ENCODE measurements at regions not wholly inside any gene's neighbourhood (a gene's known extent, or its start where the extent isn't known, plus 50 kb on each side); places are given as distances from the start of the nearest gene placed in this dataset.

GRCh38 chr9:129422843-129423192 is 198.1 kb downstream of the C9orf50 start:
- Histone ChIP-seq H3K27me3 (no peaks in the 10 kb centered on the region), H3K9me3 (no peaks in the 10 kb centered on the region), H3K4me3 (no peak overlapping the region), H3K4me1 (no peaks in the 10 kb centered on the region), H3K36me3 (replicated peaks in 1 of 2; ENCODE audit: insufficient read depth in 1 of 2, low read depth in 2 of 2) (no peaks in the 10 kb centered on the region), H3K27ac (no peak overlapping the region)
- intact Hi-C loops (cut with DNase I): no loop called here
- TF ChIP-seq POLR2A (IDR thresholded peaks at IDR 0.05): no peak
- no peak for TF ChIP-seq CTCF (IDR thresholded peaks at IDR 0.05)
- ATAC-seq: no peak
- WGBS, 2 donors: 61 to 63% methylated on average over 4 to 12 of the region's 12 CpGs
- DNase-seq: no peak

GRCh38 chr9:129422032-129422842 is 198.7 kb downstream of the C9orf50 start:
- Histone ChIP-seq H3K9me3 (no peaks in the 10 kb centered on the region), H3K27me3 (no peaks in the 10 kb centered on the region), H3K4me3 (no peak overlapping the region), H3K36me3 (replicated peaks in 1 of 2; ENCODE audit: insufficient read depth in 1 of 2, low read depth in 2 of 2) (no peaks in the 10 kb centered on the region), H3K27ac (peak overlapping the region in 1 of 4 donors; percentile 3), H3K4me1 (no peaks in the 10 kb centered on the region)
- no peak for ATAC-seq
- intact Hi-C loops (cut with DNase I): no loop called here
- peak in 1 of 4 donors; percentile 38 for DNase-seq
- WGBS, 2 donors: 41 to 49% methylated on average over 6 to 11 of the region's 11 CpGs
- TF ChIP-seq POLR2A (IDR thresholded peaks at IDR 0.05) (no peak), CTCF (IDR thresholded peaks at IDR 0.05) (no peak)

- no peak for DNase-seq
Measured at GRCh38 chr9:129421371-129421770, 199.5 kb downstream of the C9orf50 start.

GRCh38 chr9:129420721-129421120 is 200.2 kb downstream of the C9orf50 start:
- no peaks in the 10 kb centered on the region for H3K4me1 ChIP-seq
- no peaks in the 10 kb centered on the region for H3K36me3 ChIP-seq (replicated peaks in 1 of 2; ENCODE audit: insufficient read depth in 1 of 2, low read depth in 2 of 2)
- no peak overlapping the region for H3K4me3 ChIP-seq
- TF ChIP-seq POLR2A (IDR thresholded peaks at IDR 0.05) (no peak), CTCF (IDR thresholded peaks at IDR 0.05) (no peak)
- H3K9me3 ChIP-seq: no peaks in the 10 kb centered on the region
- no peak overlapping the region for H3K27ac ChIP-seq
- ATAC-seq (no peak), DNase-seq (no peak)
- intact Hi-C loops (cut with DNase I): no loop called here
- WGBS, 2 donors: 85 to 100% methylated on average over 2 to 9 of the region's 10 CpGs
- no peaks in the 10 kb centered on the region for H3K27me3 ChIP-seq

More at GRCh38 chr9:129421371-129421770, 199.5 kb downstream of the C9orf50 start:
- Histone ChIP-seq H3K4me3 (no peak overlapping the region), H3K9me3 (no peaks in the 10 kb centered on the region), H3K4me1 (no peaks in the 10 kb centered on the region), H3K27ac (no peak overlapping the region), H3K27me3 (no peaks in the 10 kb centered on the region), H3K36me3 (replicated peaks in 1 of 2; ENCODE audit: insufficient read depth in 1 of 2, low read depth in 2 of 2) (no peaks in the 10 kb centered on the region)
- ATAC-seq: no peak
- intact Hi-C loops (cut with DNase I): no loop called here
- WGBS, 2 donors: 89 to 97% methylated on average over 14 to 28 of the region's 29 CpGs
- TF ChIP-seq CTCF (IDR thresholded peaks at IDR 0.05) (no peak), POLR2A (IDR thresholded peaks at IDR 0.05) (no peak)

- no peak for DNase-seq
- Histone ChIP-seq H3K36me3 (replicated peaks in 1 of 2; ENCODE audit: insufficient read depth in 1 of 2, low read depth in 2 of 2) (no peaks in the 10 kb centered on the region), H3K4me1 (peaks cover 4% of the 10 kb centered on the region), H3K27me3 (no peaks in the 10 kb centered on the region), H3K4me3 (no peak overlapping the region), H3K27ac (no peak overlapping the region), H3K9me3 (no peaks in the 10 kb centered on the region)
- TF ChIP-seq CTCF (IDR thresholded peaks at IDR 0.05): no peak
- no peak for TF ChIP-seq POLR2A (IDR thresholded peaks at IDR 0.05)
- intact Hi-C loops (cut with DNase I): no loop called here
- no peak for ATAC-seq
- 81 to 82% methylated on average over 7 of the region's 7 CpGs for WGBS, 2 donors
Measured at GRCh38 chr9:129419382-129419899, 201.5 kb downstream of the C9orf50 start.

Measured in body of pancreas (tissue), 4 donors.